Stomach (tissue), 8 donors: ENCODE measurements at regions not wholly inside any gene's neighbourhood (a gene's known extent, or its start where the extent isn't known, plus 50 kb on each side); places are given as distances from the start of the nearest gene placed in this dataset.

Experiments used
- DNase-seq, 2 donors: peaks; one replicate each; pipeline versions ENCODE4 v3.0.0 to v3.0.0-alpha.2; 2013 to 2019
- H3K27ac ChIP-seq, 5 donors: fragments of 200-600 bp in 4 of 5; sonication (generic) in 4 of 5; one replicate each; pipeline ENCODE4 v1.5.1; 2013 to 2019; ENCODE audit warnings: mild to moderate bottlenecking in 1 of 5, moderate library complexity in 1 of 5
- H3K27me3 ChIP-seq, 3 donors: fragments of 200-600 bp; sonication (generic); one replicate each; pipeline ENCODE4 v1.5.1; 2017 to 2019; ENCODE audit warnings: mixed run types in 1 of 3
- H3K36me3 ChIP-seq, 4 donors: fragments of 200-600 bp; sonication (generic); 1 replicate in 3 of 4; 2 replicates in 1 of 4; pipeline ENCODE4 v1.5.1; 2016 to 2019
- H3K4me1 ChIP-seq, 4 donors: fragments of 200-600 bp; sonication (generic); one replicate each; pipeline ENCODE4 v1.5.1; 2016 to 2019
- H3K4me3 ChIP-seq, 4 donors: fragments of 200-600 bp; sonication (generic) in 3 of 4; one replicate each; pipeline ENCODE4 v1.5.1; 2016 to 2019; ENCODE audit warnings: mild to moderate bottlenecking in 1 of 4
- H3K9me3 ChIP-seq, 4 donors: fragments of 200-600 bp; sonication (generic); one replicate each; pipeline ENCODE4 v1.5.1; 2016 to 2019
- EP300 ChIP-seq: sonication (generic); formaldehyde crosslinking; IDR thresholded peaks from one replicate; pipeline ENCODE4 v1.6.1; 2017; ENCODE audit warnings: antibody characterized with exemption
- POLR2A ChIP-seq, 4 donors: fragments of 450-650 bp; IDR thresholded peaks; one replicate each; pipeline ENCODE4 v1.6.1; 2016; ENCODE audit warnings: antibody characterized with exemption in 4 of 4, control low read depth in 2 of 4, mild to moderate bottlenecking in 1 of 4, moderate library complexity in 1 of 4
- POLR2AphosphoS5 ChIP-seq, 3 donors: sonication (generic); formaldehyde crosslinking; IDR thresholded peaks; one replicate each; pipeline ENCODE4 v1.6.1; 2016; ENCODE audit warnings: antibody characterized with exemption in 3 of 3
- WGBS, 5 donors: extraction: QIAGEN DNeasy Blood & Tissue Kit in 3 of 5; methylation state at CpG; one replicate each; pipeline versions ENCODE4 v1.1.5 to v1.1.7; 2013 to 2018; 5-methylcytosine and 5-hydroxymethylcytosine counted together
- intact Hi-C: fragments of 100-400 bp; cut with DNase I; formaldehyde crosslinking; loops from one replicate; pipeline ENCODE4 v1.15.1; 2023; ENCODE audit warnings: low total_unique reads
- TF ChIP-seq, protein P1 (sequence below), 7 experiments: fragments of 450-650 bp in 4 of 7; fragments of 200-600 bp in 3 of 7; sonication (generic) in 3 of 7; IDR thresholded peaks; one replicate each; pipeline ENCODE4 v1.5.1; 2016 to 2019; ENCODE audit warnings: antibody characterized with exemption in 7 of 7, control low read depth in 2 of 7, mild to moderate bottlenecking in 1 of 7
- donor health status: healthy with polysubstance abuse.
- donor health status: Bipolar disorder and iron deficiency.
- donor health status: healthy.

DNA sequence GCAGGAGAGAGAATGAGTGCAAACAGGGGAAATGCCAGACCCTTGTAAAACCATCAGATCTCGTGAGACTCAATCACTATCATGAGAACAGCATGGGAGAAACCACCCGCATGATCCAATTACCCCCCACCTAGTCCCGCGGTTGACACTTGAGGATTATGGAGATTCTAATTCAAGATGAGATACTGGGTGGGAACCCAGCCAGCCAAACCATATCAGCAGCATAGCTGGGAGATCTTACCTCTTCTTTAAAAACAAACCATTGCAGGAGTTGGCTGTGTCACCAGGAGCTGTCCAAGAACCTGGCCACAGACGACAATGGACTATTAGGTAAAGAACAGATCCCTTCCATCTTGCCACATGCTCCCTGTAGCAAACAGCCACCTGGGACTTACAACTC, 422.7 kb downstream of the MATN1 start:
- Histone ChIP-seq H3K27ac (no peak overlapping the region), H3K4me1 (no peaks in the 10 kb centered on the region), H3K4me3 (no peak overlapping the region), H3K27me3 (peaks cover 0 to 54% (median 4%) of the 10 kb centered on the region in 3 donors), H3K36me3 (no peaks in the 10 kb centered on the region), H3K9me3 (peaks cover 0 to 9% (median 4%) of the 10 kb centered on the region in 4 donors)
- WGBS, 5 donors = 44 to 69% (median 50%) methylated on average over 5 of the region's 5 CpGs
- TF ChIP-seq EP300 (no peak), POLR2A (IDR thresholded peaks at IDR 0.05) (no peak), POLR2AphosphoS5 (IDR thresholded peaks at IDR 0.05) (no peak)
- TF ChIP-seq, protein P1, sequence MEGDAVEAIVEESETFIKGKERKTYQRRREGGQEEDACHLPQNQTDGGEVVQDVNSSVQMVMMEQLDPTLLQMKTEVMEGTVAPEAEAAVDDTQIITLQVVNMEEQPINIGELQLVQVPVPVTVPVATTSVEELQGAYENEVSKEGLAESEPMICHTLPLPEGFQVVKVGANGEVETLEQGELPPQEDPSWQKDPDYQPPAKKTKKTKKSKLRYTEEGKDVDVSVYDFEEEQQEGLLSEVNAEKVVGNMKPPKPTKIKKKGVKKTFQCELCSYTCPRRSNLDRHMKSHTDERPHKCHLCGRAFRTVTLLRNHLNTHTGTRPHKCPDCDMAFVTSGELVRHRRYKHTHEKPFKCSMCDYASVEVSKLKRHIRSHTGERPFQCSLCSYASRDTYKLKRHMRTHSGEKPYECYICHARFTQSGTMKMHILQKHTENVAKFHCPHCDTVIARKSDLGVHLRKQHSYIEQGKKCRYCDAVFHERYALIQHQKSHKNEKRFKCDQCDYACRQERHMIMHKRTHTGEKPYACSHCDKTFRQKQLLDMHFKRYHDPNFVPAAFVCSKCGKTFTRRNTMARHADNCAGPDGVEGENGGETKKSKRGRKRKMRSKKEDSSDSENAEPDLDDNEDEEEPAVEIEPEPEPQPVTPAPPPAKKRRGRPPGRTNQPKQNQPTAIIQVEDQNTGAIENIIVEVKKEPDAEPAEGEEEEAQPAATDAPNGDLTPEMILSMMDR (IDR thresholded peaks at IDR 0.05) = no peak
- intact Hi-C loops = no loop called here
- DNase-seq = peak in 1 of 2 donors; percentile 22

DNA sequence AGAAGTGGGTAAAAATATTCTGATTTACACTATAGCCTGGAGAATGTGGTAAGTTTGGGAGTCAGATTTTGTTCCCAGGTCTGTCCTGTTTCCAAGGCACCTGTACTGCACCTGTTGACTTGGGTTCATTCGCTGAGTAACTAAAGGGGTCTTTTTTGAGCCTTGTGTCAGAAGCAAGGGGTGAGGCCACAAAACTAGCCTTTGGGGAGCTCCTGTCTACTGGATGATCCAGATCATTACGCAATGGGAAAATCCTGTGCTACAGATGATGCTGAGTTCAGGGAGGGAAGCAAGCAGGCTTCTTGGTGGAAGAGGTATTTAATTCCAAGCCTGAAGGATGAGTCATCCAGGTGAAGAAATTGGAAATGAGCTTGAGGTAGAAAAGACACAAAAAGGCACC, 424.0 kb downstream of the MATN1 start:
- no peak overlapping the region for H3K4me3 ChIP-seq
- TF ChIP-seq, protein P1 (IDR thresholded peaks at IDR 0.05) = no peak
- TF ChIP-seq EP300 (no peak), POLR2A (IDR thresholded peaks at IDR 0.05) (no peak), POLR2AphosphoS5 (IDR thresholded peaks at IDR 0.05) (no peak)
- H3K27me3 ChIP-seq = peaks cover 0 to 54% (median 4%) of the 10 kb centered on the region in 3 donors
- intact Hi-C loops = no loop called here
- no peak for DNase-seq
- peaks cover 0 to 13% (median 6%) of the 10 kb centered on the region in 4 donors for H3K9me3 ChIP-seq
- H3K4me1 ChIP-seq = no peaks in the 10 kb centered on the region
- H3K36me3 ChIP-seq = no peaks in the 10 kb centered on the region
- WGBS, 5 donors = 89 to 100% (median 95%) methylated on average over 2 of the region's 2 CpGs
- H3K27ac ChIP-seq = no peak overlapping the region

DNA sequence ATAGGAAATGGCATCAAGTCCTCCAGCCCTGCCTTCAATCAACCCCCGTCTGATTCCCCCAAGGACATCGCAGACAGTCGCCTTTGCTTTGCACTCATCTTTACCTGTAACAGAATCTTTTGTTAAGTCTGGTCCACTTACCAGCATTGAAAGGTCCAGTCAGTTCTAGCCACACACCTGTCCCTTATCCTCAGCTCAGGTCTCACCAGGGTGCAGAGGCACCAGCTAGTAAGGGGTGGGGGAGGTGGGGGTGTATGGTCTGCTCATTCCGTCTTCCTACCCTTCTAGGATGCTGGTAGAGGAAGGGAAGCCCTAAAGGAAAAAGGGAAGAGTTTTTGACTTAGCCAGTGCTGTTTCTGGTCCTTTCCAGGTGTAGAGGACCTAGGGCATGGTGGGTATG, 427.7 kb downstream of the MATN1 start:
- WGBS, 5 donors = 81 to 88% (median 85%) methylated on average over 4 of the region's 4 CpGs
- peaks cover 0 to 37% (median 4%) of the 10 kb centered on the region in 3 donors for H3K27me3 ChIP-seq

DNA sequence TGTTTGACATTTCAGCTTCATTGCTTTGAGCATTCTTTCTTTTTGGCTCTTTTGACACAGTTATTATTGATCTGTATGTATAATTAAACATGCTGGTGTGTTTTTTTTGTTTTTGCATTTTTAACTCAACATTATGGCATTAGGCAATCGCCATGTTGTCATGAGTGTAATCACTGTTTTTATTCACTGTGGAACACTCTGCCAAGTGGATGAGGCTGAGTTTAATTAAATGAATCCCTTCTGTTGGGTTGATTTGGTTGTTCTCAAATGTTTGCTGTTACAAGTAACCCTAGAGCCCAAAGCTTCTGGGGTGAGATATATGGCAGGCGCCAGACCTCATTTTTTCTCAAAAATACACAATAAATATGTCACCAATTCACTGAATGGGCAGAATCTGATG, 428.1 kb downstream of the MATN1 start:
- intact Hi-C loops = no loop called here
- Histone ChIP-seq H3K27me3 (peaks cover 0 to 33% (median 4%) of the 10 kb centered on the region in 3 donors), H3K9me3 (peaks cover 0 to 15% (median 11%) of the 10 kb centered on the region in 4 donors), H3K4me3 (no peak overlapping the region), H3K27ac (no peak overlapping the region), H3K4me1 (no peaks in the 10 kb centered on the region), H3K36me3 (no peaks in the 10 kb centered on the region)
- WGBS, 5 donors = 61 to 86% (median 83%) methylated on average over 2 of the region's 2 CpGs
- no peak for DNase-seq
- TF ChIP-seq POLR2AphosphoS5 (IDR thresholded peaks at IDR 0.05) (no peak), EP300 (no peak), POLR2A (IDR thresholded peaks at IDR 0.05) (no peak)
- TF ChIP-seq, protein P1 (IDR thresholded peaks at IDR 0.05) = no peak

More for the DNA sequence above, 427.7 kb downstream of the MATN1 start:
- no peak overlapping the region for H3K4me3 ChIP-seq
- intact Hi-C loops = no loop called here
- no peaks in the 10 kb centered on the region for H3K4me1 ChIP-seq
- TF ChIP-seq POLR2AphosphoS5 (IDR thresholded peaks at IDR 0.05) (no peak), POLR2A (IDR thresholded peaks at IDR 0.05) (no peak), EP300 (no peak)
- TF ChIP-seq, protein P1 (IDR thresholded peaks at IDR 0.05) = no peak
- peaks cover 0 to 15% (median 11%) of the 10 kb centered on the region in 4 donors for H3K9me3 ChIP-seq
- no peaks in the 10 kb centered on the region for H3K36me3 ChIP-seq
- no peak overlapping the region for H3K27ac ChIP-seq
- peak in 1 of 2 donors; percentile 1 for DNase-seq
